ENCODE measurements at regions not wholly inside any gene's neighbourhood (a gene's known extent, or its start where the extent isn't known, plus 50 kb on each side); places are given as distances from the start of the nearest gene placed in this dataset.

DNA sequence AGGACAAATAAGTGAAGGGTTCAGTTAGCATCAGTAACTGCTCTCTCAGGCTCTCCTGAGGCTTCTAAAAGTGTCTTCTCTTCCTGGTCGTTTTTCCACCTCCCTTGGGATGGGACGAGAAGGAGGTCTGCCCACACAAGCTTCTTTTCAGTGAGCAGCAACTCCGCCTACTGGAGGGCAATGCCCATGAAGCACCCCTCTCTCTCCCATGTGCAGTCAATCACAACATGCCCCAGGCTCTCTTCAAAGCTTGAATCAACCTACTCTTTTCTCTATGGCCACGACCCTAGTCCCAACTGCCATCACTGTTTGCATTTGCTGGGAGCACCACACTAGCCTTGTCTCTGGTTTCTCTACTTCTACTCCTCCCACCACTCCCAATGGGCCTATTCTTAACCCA lies 135.6 kb downstream of the RPS24 start:
- no peak for TF ChIP-seq EZH2 (IDR thresholded peaks at IDR 0.05; ENCODE audit: borderline replicate concordance, low read length)
- TF ChIP-seq, protein P1, sequence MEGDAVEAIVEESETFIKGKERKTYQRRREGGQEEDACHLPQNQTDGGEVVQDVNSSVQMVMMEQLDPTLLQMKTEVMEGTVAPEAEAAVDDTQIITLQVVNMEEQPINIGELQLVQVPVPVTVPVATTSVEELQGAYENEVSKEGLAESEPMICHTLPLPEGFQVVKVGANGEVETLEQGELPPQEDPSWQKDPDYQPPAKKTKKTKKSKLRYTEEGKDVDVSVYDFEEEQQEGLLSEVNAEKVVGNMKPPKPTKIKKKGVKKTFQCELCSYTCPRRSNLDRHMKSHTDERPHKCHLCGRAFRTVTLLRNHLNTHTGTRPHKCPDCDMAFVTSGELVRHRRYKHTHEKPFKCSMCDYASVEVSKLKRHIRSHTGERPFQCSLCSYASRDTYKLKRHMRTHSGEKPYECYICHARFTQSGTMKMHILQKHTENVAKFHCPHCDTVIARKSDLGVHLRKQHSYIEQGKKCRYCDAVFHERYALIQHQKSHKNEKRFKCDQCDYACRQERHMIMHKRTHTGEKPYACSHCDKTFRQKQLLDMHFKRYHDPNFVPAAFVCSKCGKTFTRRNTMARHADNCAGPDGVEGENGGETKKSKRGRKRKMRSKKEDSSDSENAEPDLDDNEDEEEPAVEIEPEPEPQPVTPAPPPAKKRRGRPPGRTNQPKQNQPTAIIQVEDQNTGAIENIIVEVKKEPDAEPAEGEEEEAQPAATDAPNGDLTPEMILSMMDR (conservative IDR thresholded peaks at IDR 0.05 in 1 of 2, IDR thresholded peaks at IDR 0.05 in 1 of 2; ENCODE audit: extremely low read depth in 1 of 2, insufficient read depth in 1 of 2, low read depth in 1 of 2, low read length in 2 of 2) = no peak

Measured in mammary epithelial cell (primary cell).